Nephron (organoid): ENCODE measurements at regions not wholly inside any gene's neighbourhood (a gene's known extent, or its start where the extent isn't known, plus 50 kb on each side); places are given as distances from the start of the nearest gene placed in this dataset.

ENCODE experiments used
- H3K27ac Mint-ChIP-seq, 3 experiments: 2 replicates each; pipeline ENCODE4 v1.8.0; 2020; ENCODE audit warnings: mixed read lengths in 3 of 3, mild to moderate bottlenecking in 2 of 3, moderate library complexity in 1 of 3
- H3K27me3 Mint-ChIP-seq: 2 replicates; pipeline ENCODE4 v1.8.0; 2021; ENCODE audit warnings: low read depth, mild to moderate bottlenecking, moderate library complexity, mixed read lengths
- H3K36me3 Mint-ChIP-seq: 2 replicates; pipeline ENCODE4 v1.8.0; 2020; ENCODE audit warnings: low read depth, mixed read lengths
- H3K4me1 Mint-ChIP-seq: 2 replicates; pipeline ENCODE4 v1.8.0; 2020; ENCODE audit warnings: mixed read lengths
- H3K4me3 Mint-ChIP-seq, 3 experiments: 2 replicates each; pipeline ENCODE4 v1.8.0; 2020; ENCODE audit warnings: mild to moderate bottlenecking in 3 of 3, mixed read lengths in 3 of 3, moderate library complexity in 2 of 3
- H3K9me3 Mint-ChIP-seq: 2 replicates; pipeline ENCODE4 v1.8.0; 2020; ENCODE audit warnings: mixed read lengths
- CTCF ChIP-seq, 3 experiments: fragments of 200-600 bp; sonication (generic); IDR thresholded peaks; one replicate each; pipeline ENCODE4 v1.5.0; 2021; ENCODE audit warnings: antibody characterized with exemption in 3 of 3; ENCODE audit not compliant: unreplicated experiment in 3 of 3

GRCh38 chr3:164883171-164883570 lies 195.1 kb downstream of the SI start:
- Mint-ChIP-seq H3K4me1 (no peaks in the 10 kb centered on the region), H3K27me3 (no peaks in the 10 kb centered on the region)
- TF ChIP-seq CTCF (IDR thresholded peaks at IDR 0.05; ENCODE audit: unreplicated experiment in 3 of 3), result no peak

GRCh38 chr3:164879201-164879600 lies 199.1 kb downstream of the SI start:
- H3K4me3 Mint-ChIP-seq, result no peak overlapping the region

More at GRCh38 chr3:164883171-164883570, 195.1 kb downstream of the SI start:
- peaks cover under 1% of the 10 kb centered on the region for H3K9me3 Mint-ChIP-seq
- H3K4me3 Mint-ChIP-seq, result no peak overlapping the region
- H3K27ac Mint-ChIP-seq, result no peak overlapping the region
- no peaks in the 10 kb centered on the region for H3K36me3 Mint-ChIP-seq

GRCh38 chr3:164864454-164864853 lies 213.8 kb downstream of the SI start:
- no peaks in the 10 kb centered on the region for H3K36me3 Mint-ChIP-seq
- H3K4me1 Mint-ChIP-seq, result no peaks in the 10 kb centered on the region
- no peak overlapping the region for H3K4me3 Mint-ChIP-seq
- H3K27ac Mint-ChIP-seq, result no peak overlapping the region
- TF ChIP-seq CTCF (IDR thresholded peaks at IDR 0.05; ENCODE audit: unreplicated experiment in 3 of 3), result no peak
- peaks cover 4% of the 10 kb centered on the region for H3K9me3 Mint-ChIP-seq
- no peaks in the 10 kb centered on the region for H3K27me3 Mint-ChIP-seq

More at GRCh38 chr3:164879201-164879600, 199.1 kb downstream of the SI start:
- Mint-ChIP-seq H3K27me3 (no peaks in the 10 kb centered on the region), H3K4me1 (no peaks in the 10 kb centered on the region), H3K9me3 (no peaks in the 10 kb centered on the region), H3K27ac (no peak overlapping the region), H3K36me3 (no peaks in the 10 kb centered on the region)
- no peak for TF ChIP-seq CTCF (IDR thresholded peaks at IDR 0.05; ENCODE audit: unreplicated experiment in 3 of 3)

- no peak overlapping the region for H3K27ac Mint-ChIP-seq
- no peaks in the 10 kb centered on the region for H3K36me3 Mint-ChIP-seq
- TF ChIP-seq CTCF (IDR thresholded peaks at IDR 0.05; ENCODE audit: unreplicated experiment in 3 of 3), result no peak
- H3K27me3 Mint-ChIP-seq, result no peaks in the 10 kb centered on the region
- H3K4me3 Mint-ChIP-seq, result no peak overlapping the region
- no peaks in the 10 kb centered on the region for H3K9me3 Mint-ChIP-seq
- H3K4me1 Mint-ChIP-seq, result no peaks in the 10 kb centered on the region
Observed at GRCh38 chr3:164852866-164853265, 225.4 kb downstream of the SI start.

- no peaks in the 10 kb centered on the region for H3K27me3 Mint-ChIP-seq
Observed at GRCh38 chr3:164851905-164852304, 226.4 kb downstream of the SI start.

More at GRCh38 chr3:164851905-164852304, 226.4 kb downstream of the SI start:
- Mint-ChIP-seq H3K4me1 (no peaks in the 10 kb centered on the region), H3K9me3 (no peaks in the 10 kb centered on the region), H3K27ac (no peak overlapping the region), H3K36me3 (no peaks in the 10 kb centered on the region), H3K4me3 (no peak overlapping the region)
- TF ChIP-seq CTCF (IDR thresholded peaks at IDR 0.05; ENCODE audit: unreplicated experiment in 3 of 3), result no peak
